ENCODE measurements at regions not wholly inside any gene's neighbourhood (a gene's known extent, or its start where the extent isn't known, plus 50 kb on each side); places are given as distances from the start of the nearest gene placed in this dataset.

DNA sequence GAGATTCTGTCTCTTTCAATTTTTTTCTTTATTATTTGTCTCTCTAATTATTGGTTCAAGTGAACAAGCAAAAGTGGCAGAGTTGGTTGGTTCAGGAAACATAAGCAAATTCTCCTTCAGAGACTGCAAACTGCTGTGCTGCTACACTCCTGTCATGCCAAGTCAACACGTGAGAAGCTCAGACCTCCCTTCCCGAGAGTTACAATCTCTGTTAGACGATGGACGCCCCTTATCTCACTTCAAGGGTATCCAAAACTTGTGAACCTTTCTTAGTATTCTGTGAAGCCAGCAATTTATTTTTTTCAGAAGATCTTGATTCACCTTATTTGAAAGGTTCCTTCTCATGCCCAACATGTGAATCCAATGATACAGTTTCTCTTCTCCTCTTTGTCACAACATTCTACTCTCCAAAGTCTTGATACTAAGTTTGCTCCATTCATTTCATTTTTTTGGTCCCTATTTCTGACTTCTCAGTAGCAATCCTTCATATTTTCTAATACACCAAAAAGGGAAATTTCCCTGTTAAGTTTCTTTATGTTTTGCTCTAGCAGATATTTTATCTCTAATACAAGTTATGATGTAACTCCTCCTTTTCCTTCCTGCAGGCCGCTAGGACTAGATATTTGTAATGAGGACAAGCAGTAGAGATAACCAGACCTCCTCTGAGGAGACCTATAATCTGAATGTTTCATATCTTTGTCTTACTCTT, 448.8 kb upstream of the CITED2 start (continued):
- no peak for TF ChIP-seq ZBTB12 (CRISPR knock-in tag; IDR thresholded peaks at IDR 0.05)
- TF ChIP-seq, protein P1, sequence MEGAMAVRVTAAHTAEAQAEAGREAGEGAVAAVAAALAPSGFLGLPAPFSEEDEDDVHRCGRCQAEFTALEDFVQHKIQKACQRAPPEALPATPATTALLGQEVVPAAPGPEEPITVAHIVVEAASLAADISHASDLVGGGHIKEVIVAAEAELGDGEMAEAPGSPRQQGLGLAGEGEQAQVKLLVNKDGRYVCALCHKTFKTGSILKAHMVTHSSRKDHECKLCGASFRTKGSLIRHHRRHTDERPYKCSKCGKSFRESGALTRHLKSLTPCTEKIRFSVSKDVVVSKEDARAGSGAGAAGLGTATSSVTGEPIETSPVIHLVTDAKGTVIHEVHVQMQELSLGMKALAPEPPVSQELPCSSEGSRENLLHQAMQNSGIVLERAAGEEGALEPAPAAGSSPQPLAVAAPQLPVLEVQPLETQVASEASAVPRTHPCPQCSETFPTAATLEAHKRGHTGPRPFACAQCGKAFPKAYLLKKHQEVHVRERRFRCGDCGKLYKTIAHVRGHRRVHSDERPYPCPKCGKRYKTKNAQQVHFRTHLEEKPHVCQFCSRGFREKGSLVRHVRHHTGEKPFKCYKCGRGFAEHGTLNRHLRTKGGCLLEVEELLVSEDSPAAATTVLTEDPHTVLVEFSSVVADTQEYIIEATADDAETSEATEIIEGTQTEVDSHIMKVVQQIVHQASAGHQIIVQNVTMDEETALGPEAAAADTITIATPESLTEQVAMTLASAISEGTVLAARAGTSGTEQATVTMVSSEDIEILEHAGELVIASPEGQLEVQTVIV (CRISPR knock-in tag; IDR thresholded peaks at IDR 0.05; ENCODE audit: borderline replicate concordance) = no peak
- TF ChIP-seq PHB (CRISPR knock-in tag; IDR thresholded peaks at IDR 0.05) = no peak
- TF ChIP-seq ZNF347 (CRISPR knock-in tag; IDR thresholded peaks at IDR 0.05; ENCODE audit: low read depth) = no peak
- TF ChIP-seq BHLHE40 (IDR thresholded peaks at IDR 0.05; ENCODE audit: low read length) = peak; percentile 72
- no peak for TF ChIP-seq HNRNPUL1 (IDR thresholded peaks at IDR 0.05; ENCODE audit: low read length)
- TF ChIP-seq ZBTB49 (CRISPR knock-in tag; IDR thresholded peaks at IDR 0.05; ENCODE audit: borderline replicate concordance) = no peak
- TF ChIP-seq NR4A1 (CRISPR knock-in tag; IDR thresholded peaks at IDR 0.05) = no peak
- no peak for TF ChIP-seq NR4A1 (tag; IDR thresholded peaks at IDR 0.05)
- TF ChIP-seq BDP1 (IDR thresholded peaks at IDR 0.05; ENCODE audit: insufficient read depth, insufficient read length) = no peak
- TF ChIP-seq MECOM (CRISPR knock-in tag; IDR thresholded peaks at IDR 0.05) = peak; percentile 86; the same call in 1 of the 2 replicates
- TF ChIP-seq SMARCE1 (IDR thresholded peaks at IDR 0.05) = peak; percentile 66
- no peak for TF ChIP-seq SNIP1 (IDR thresholded peaks at IDR 0.05; ENCODE audit: low read depth)
- peak; percentile 83 for TF ChIP-seq TAL1 (IDR thresholded peaks at IDR 0.05)
- no peak for TF ChIP-seq STAT5B (CRISPR knock-in tag; IDR thresholded peaks at IDR 0.05)
- TF ChIP-seq SAFB (IDR thresholded peaks at IDR 0.05; ENCODE audit: borderline replicate concordance, low read depth, low read length) = no peak
- no peak for TF ChIP-seq HNRNPK (IDR thresholded peaks at IDR 0.05; ENCODE audit: low read depth, low read length, poor library complexity, severe bottlenecking)
- no peak for TF ChIP-seq ZNF217 (CRISPR knock-in tag; IDR thresholded peaks at IDR 0.05)
- no peak for TF ChIP-seq ETS2 (tag; IDR thresholded peaks at IDR 0.05; ENCODE audit: borderline replicate concordance, poor library complexity, severe bottlenecking)
- no peak for TF ChIP-seq CHD1 (IDR thresholded peaks at IDR 0.05; ENCODE audit: low read length)
- TF ChIP-seq, protein P2, sequence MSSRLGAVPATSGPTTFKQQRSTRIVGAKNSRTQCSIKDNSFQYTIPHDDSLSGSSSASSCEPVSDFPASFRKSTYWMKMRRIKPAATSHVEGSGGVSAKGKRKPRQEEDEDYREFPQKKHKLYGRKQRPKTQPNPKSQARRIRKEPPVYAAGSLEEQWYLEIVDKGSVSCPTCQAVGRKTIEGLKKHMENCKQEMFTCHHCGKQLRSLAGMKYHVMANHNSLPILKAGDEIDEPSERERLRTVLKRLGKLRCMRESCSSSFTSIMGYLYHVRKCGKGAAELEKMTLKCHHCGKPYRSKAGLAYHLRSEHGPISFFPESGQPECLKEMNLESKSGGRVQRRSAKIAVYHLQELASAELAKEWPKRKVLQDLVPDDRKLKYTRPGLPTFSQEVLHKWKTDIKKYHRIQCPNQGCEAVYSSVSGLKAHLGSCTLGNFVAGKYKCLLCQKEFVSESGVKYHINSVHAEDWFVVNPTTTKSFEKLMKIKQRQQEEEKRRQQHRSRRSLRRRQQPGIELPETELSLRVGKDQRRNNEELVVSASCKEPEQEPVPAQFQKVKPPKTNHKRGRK (tag; IDR thresholded peaks at IDR 0.05) = no peak
- TF ChIP-seq ZNF76 (CRISPR knock-in tag; IDR thresholded peaks at IDR 0.05; ENCODE audit: borderline replicate concordance) = no peak
- TF ChIP-seq ZNF165 (CRISPR knock-in tag; IDR thresholded peaks at IDR 0.05; ENCODE audit: borderline replicate concordance) = no peak

Measured in K562 (cell line).